ENCODE measurements at regions not wholly inside any gene's neighbourhood (a gene's known extent, or its start where the extent isn't known, plus 50 kb on each side); places are given as distances from the start of the nearest gene placed in this dataset.

- TF ChIP-seq CTCF (IDR thresholded peaks at IDR 0.05) (no peak), EZH2 (IDR thresholded peaks at IDR 0.05) (no peak), EZH2phosphoT487 (IDR thresholded peaks at IDR 0.05) (no peak)
Observed at GRCh38 chr6:122307577-122307976, 91.9 kb upstream of the HSF2 start.

Data from neural progenitor cell (in vitro differentiated cells).